HG03432 (cell line): ENCODE measurements at regions not wholly inside any gene's neighbourhood (a gene's known extent, or its start where the extent isn't known, plus 50 kb on each side); places are given as distances from the start of the nearest gene placed in this dataset.
"Not testable (repeated sequence)": the region's sequence is repeated elsewhere in the genome, so short reads cannot be mapped to it uniquely, and the experiment has no call there.

Source experiments
- ATAC-seq: cut with Tn5 transposase; IDR thresholded peaks from one replicate; pipeline ENCODE4 v1.9.1; 2021; ENCODE audit warnings: mild to moderate bottlenecking, moderate library complexity; ENCODE audit not compliant: unreplicated experiment

- no peak for ATAC-seq
Observed at GRCh38 chr3:34411596-34411995, 613.2 kb downstream of the PDCD6IP start.

- ATAC-seq: no peak
Observed at GRCh38 chr3:34419801-34420200, 621.4 kb downstream of the PDCD6IP start.

GRCh38 chr3:34421762-34422161 lies 623.3 kb downstream of the PDCD6IP start:
- ATAC-seq: no peak

DNA sequence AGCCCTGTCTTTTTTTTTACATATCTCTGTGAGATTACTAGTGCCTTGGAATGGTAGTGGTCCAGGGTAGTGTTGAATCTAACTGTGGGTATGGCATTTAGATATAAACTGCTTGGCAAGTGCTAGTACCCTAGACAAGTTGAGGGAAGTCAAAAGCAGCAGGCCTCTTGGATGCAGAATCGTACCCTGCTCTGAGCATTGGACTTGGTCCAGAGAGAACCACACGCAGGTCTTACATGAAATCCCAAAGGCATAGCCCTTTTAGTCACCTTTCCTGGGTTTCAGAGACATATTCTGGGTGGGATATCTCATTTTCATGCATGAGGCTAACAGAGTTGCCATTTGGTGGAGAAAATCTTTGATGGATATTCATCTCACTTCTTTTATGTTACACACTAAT lies 641.4 kb downstream of the PDCD6IP start:
- no peak for ATAC-seq

DNA sequence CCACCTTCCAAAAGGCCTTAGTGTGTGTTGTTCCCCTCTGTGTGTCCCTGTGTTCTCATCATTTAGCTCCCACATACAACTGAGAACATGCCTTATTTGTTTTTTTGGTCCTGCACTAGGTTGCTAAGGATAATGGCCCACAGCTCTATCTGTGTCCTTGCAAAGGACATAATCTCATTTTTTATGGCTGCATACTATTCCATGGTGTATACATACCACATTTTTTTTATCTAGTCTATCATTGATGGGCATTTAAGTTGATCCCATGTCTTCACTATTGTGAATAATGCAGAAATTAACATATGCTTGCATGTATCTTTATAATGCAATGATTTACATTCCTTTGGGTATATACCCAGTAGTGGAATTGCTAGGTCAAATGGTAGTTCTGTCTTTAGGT lies 645.7 kb downstream of the PDCD6IP start:
- ATAC-seq: no peak

GRCh38 chr3:34449305-34449704 lies 650.9 kb downstream of the PDCD6IP start:
- no peak for ATAC-seq

DNA sequence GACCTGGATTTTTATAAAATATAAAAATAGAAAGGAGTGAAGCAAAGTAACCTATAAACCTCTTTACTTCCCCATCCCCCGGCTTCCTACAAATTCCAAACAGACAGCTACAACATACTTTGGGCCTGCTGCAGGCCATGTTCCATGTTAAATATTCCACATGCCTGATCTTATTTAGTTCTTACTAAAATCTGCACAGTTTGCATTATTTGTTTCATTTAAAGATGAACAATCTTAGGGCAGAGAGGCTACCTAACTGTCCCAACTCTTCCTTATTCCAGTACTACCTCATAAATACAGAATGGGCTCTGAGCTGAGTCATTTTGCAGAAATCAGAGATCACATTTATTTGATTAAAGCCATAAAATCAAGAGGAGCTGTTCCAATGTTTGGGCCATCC lies 665.0 kb downstream of the PDCD6IP start:
- ATAC-seq: no peak

GRCh38 chr3:34464646-34465045 lies 666.2 kb downstream of the PDCD6IP start:
- ATAC-seq: no peak

DNA sequence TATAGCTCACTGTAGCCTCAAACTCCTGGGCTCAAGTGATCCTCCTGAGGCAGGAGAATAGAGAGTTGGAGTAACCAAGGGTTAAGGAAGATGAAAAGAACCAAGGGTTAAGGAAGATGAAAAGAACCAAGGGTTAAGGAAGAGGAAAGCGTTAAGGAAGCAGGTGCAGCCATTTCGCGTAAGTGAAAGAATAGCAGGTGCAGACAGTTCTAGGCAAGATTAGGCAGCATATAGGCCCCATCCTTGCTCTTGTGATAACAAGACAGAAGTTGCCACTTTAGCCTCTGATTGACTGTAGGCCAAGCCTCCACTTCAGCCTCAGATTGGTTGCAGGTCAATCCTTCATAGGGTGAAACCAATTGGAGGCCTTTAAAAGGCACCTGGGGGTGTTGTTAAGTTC lies 677.4 kb downstream of the PDCD6IP start:
- no peak for ATAC-seq

GRCh38 chr3:34483311-34483887 lies 685.0 kb downstream of the PDCD6IP start:
- no peak for ATAC-seq

GRCh38 chr3:34504366-34504765 lies 705.9 kb downstream of the PDCD6IP start:
- no peak for ATAC-seq

GRCh38 chr3:34504775-34505174 lies 706.3 kb downstream of the PDCD6IP start:
- no peak for ATAC-seq

DNA sequence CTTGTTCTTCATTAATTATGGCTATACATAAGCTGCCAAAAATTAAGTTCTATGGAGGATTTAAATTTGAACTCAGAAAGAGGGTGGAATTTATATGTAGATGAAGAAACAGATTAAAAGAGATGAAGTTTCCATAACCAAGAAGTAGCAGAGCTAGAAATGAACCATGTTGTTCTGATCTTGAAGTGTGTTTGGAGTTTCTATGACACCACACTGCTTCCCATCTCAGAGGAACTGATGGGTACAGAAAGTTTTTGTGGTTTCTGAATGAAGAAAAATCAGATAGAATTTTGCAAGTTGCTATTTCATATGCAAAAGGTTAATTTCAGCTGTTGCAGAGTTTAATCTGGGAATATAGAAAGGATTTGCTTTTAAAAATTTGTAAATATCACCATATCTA lies 710.3 kb downstream of the PDCD6IP start:
- no peak for ATAC-seq

DNA sequence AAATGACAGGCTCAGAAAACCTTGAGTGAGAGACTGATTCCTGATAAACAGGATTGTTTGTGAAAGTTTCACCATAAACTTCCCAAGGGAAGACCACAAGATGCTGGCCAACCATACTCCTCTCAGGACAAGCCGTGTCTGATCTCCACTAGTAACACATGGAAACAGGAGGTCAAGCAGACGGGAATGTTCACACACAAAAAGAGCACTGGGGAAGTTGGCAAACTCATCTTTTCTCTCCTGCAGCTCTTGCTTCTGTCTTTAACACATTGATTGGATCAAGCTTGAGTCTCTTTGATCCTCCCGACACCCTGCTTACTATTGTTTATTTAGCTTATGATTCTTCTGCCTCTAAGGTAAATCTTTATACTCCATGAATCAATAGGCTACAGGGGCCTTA lies 713.5 kb downstream of the PDCD6IP start:
- no peak for ATAC-seq

DNA sequence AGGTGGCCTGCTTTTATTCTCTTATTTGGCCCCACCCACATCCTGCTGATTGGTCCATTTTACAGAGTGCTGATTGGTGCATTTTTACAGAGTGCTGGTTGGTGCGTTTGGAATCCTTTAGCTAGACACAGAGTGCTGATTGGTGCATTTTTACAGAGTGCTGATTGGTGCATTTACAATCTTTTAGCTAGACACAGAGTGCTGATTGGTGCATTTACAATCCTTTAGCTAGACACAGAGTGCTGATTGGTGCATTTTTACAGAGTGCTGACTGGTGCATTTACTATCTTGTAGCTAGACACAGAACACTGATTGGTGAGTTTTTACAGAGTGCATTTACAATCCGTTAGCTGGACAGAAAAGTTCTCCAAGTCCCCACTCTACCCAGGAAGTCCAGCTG lies 720.6 kb downstream of the PDCD6IP start:
- not testable (repeated sequence) for ATAC-seq

DNA sequence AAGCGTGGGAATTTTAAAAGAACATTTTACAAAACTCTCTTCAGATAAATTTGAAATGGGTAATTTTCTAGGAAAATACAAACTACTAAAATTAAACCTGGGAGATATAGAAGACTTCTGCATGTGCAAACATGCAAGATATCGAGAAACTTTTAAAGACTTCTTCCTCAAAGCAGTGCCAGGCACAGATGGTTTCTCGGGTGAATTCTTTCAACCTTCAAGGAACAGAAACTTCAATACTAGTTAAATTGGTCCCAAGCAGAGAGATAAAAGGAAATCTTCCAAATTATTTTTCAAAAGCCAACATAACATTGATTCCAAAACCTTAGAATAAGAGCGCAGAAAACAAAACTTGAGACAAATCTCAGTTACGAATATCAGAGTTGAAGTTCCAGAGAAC lies 732.7 kb downstream of the PDCD6IP start:
- ATAC-seq: no peak

GRCh38 chr3:34533451-34533850 lies 735.0 kb downstream of the PDCD6IP start:
- ATAC-seq: no peak

DNA sequence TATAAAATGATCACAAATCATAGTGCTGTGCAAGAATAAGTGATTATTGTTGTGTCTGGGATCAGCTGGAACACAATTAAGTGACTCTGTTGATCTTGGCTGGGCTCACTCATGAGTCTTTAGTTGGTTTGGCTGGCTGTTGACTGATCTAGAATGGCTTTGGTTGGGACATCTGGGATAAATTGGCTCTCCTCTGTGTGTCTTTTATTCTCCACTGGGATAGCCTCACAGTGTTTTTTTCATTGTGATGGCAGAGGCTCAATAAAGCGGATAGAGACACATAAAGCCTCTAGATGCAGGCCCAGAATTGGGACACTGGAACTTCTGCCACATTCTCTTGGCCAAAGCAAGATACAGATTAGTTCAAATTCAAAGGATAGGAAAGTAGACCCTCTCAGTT lies 735.6 kb downstream of the PDCD6IP start:
- ATAC-seq: no peak

DNA sequence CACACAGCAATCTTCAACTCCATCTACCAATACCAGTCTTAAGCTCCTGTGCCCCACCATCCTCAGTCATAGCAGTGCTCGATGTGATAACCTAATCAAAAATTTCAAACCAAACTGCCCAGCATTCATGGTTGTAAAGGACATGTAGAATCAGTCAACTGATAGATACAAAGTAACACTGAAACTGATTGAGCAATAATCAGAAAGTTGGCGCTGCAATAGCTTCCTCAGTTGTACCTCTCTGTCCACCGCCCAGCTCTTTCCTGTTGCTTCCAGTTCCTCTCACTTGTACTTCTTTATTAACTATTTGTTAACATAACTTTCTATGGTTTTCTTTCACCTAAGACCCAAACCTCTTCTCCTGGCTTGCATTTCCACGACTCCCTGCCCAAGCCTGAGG lies 745.7 kb downstream of the PDCD6IP start:
- no peak for ATAC-seq

DNA sequence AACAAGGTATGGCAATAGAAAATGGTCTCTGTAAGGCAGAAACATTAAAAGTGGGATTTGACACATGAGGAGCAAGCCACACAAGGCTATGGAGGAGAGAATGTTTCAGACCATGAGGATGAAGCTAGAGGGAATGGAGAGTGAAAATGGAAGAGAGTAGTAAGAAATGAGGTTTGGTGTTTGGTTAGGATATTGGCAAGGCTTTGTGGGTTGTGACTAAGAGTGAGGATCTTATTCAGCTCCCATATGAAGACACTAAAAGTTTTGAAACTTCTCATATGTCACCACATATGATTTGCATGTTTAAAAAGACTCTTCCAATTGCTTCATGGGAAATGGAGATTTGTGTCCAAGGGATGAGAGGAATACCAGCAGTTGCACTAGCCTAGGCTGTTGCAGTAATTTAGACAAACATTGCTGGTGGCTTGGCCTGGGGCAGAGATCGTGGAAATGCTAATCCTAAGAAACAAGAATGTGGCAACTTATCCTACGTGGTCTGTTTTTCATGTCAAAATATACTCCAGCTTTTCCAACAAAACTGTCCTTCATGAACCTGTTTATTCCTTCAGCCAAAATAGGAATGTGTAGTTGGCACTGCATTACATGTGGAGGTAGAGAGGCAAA lies 749.0 kb downstream of the PDCD6IP start:
- ATAC-seq: no peak

DNA sequence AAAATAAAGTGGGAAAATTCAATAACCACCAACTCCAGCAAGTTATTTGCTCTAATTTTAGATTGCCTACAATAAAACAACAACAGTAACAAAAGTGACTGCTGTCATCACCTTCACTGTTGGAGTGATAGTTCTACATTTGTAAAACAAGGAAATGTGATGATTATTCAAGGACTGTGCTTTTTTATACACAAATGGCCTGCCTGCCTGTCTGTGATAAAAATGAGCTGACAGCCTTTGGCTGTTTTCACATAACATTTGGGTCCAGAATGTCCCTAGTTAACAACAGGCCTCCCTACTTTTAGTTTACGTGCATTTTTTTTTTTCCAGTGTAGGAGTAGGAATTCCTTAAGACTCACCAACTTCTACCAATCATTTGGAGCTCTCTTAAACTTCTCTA lies 768.8 kb downstream of the PDCD6IP start:
- no peak for ATAC-seq

- no peak for ATAC-seq
Observed at GRCh38 chr3:34568766-34569165, 770.3 kb downstream of the PDCD6IP start.

DNA sequence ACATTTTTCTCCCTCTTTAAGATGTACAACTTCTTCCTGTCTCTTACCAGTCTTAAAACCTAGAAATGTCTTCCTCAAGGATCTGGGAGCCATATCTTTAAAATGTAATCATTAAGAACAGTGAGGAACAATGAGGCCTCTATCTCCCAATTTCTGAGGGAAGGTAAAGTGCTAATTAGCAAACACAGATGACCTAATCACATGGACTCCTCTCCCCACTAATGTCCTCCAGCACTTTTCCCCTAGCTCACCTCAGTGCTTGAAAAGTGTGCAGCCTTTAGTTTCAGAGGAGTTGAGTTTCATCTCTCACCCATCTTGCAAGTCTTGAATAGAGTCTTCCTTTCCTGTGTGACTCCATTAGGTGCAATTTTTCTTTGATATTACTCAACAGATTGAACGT lies 771.0 kb downstream of the PDCD6IP start:
- ATAC-seq: no peak
